Right ventricle myocardium inferior (tissue), 1 donor: ENCODE measurements at regions not wholly inside any gene's neighbourhood (a gene's known extent, or its start where the extent isn't known, plus 50 kb on each side); places are given as distances from the start of the nearest gene placed in this dataset.

Experiments
- ATAC-seq: fragments of 200-7000 bp; cut with Tn5 transposase; one replicate; pipeline ENCODE4 v1.9.1; 2020; ENCODE audit warnings: mild to moderate bottlenecking, moderate library complexity
- DNase-seq: peaks from one replicate; pipeline ENCODE4 v3.0.0; 2021; ENCODE audit errors: missing footprints
- intact Hi-C: fragments of 100-400 bp; cut with DNase I; formaldehyde crosslinking; loops from one replicate; pipeline ENCODE4 v1.11.0; 2022
- donor health status: DM: no; HTN: yes; CAD: no; lungs with severe emphysema.

- intact Hi-C loops = no loop called here
- ATAC-seq (no peak), DNase-seq (no peak)
Measured at GRCh38 chrX:113048896-113049295, 208.3 kb upstream of the AMOT start.

DNA sequence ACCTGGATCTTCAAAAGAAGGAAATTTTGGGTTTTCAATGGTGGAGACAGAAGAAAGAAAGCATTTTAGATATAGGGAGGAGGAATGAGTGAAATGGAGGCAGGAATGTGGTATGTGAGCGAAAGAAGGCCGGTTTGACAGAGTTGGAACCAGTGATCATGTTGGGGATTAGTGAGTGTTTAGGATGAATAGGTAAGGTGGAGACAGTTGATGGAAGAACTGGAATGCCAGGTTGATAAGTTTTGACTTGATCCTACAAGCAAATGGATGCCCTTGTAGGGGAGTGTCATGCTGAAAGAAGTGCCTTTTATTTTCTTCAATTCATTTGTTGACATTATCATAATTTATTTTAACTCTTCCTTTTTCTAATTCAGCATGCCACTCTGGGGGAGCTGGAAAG, 207.8 kb upstream of the AMOT start:
- intact Hi-C loops = no loop called here
- DNase-seq = no peak
- no peak for ATAC-seq

DNA sequence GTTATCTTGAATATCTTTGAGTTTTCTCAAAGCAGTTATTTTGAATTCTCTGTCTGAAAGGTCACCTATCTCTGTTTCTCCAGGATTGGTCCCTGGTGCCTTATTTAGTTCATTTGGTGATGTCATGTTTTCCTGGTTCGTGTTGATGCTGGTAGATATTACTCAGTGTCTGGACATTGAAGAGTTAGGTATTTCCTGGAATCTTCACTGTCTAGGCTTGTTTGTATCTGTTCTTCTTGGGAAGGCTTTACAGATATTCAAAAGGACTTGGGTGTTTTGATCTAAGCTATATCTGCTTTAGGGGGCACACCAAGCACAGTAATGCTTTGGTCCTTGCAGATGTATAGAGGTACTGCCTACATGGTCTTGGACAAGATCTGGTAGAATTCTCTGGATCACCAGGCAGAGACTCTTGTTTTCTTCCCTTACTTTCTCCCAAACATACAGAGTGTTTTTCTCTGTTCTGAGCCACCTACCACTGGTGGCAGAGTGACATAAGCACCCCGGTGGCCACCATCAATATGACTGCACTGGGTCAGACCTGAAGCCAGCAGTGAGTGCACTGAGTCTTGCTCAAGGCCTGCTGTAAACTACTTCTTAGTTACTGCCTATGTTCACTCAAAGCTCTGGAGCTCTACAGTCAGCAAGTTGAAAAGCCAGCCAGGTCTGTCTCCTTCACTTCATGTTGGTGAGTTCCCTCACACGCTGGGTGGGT, 193.5 kb upstream of the AMOT start:
- intact Hi-C loops = no loop called here
- ATAC-seq = no peak

DNA sequence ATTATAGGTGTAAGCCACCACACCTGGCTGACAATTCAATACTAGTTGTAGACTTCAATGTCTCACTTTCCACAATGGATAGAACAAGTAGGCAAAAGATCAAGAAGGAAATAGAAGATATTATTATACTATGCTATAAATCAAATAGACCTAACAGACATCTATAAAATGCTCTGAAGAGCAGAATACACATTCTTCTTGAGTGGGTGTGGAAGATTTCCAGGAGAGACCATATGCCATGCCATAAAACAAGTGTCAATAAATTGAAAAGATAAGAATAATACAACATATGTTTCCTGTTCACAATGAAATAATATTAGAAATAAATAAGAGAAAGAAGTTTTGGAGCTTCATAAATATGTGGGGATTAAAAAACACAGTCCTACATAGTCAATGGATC, 179.3 kb upstream of the AMOT start:
- no peak for ATAC-seq
- intact Hi-C loops = no loop called here
- DNase-seq = no peak

More for the DNA sequence above, 193.5 kb upstream of the AMOT start:
- no peak for DNase-seq

DNA sequence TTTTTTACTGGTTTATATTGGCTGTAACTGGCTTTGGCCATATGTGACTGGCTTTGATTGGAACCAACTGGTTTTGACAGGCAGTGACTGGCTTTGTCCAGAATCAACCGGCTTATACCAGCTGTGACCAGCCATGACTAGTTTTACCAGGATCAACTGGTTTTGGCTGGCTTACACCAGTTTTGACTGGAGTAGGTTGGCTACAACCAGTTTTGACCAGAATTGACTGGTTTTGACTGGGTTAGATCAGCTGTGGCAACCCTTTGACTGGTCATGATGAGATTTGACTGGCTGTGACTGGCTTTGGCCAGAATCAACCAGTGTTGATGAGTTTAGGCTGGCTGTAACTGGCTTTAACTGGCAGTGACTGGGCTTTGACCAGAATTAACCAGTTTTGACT, 169.2 kb upstream of the AMOT start:
- DNase-seq = no peak
- no peak for ATAC-seq
- intact Hi-C loops = no loop called here

DNA sequence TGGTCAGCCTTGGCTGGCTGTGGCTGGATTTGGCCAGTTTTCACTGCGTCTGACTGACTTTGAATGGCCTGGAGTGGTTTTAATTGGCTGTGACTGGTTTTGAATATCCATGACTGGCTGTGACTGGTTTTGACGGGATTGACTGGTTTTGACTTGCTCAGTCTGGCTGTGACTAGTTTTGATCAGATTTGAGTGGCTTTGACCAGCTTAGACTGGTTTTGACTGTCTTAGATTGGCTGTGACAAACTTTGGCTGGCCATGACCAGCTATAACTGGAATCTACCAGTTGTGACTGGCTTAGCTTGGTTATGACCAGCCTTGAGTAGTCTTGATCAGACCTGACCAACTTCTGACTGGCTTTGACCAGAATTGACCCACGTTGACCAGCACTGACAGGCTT, 168.4 kb upstream of the AMOT start:
- ATAC-seq (no peak), DNase-seq (no peak)
- intact Hi-C loops = no loop called here

GRCh38 chrX:113001836-113002235, 161.2 kb upstream of the AMOT start:
- no peak for ATAC-seq
- intact Hi-C loops = no loop called here

DNA sequence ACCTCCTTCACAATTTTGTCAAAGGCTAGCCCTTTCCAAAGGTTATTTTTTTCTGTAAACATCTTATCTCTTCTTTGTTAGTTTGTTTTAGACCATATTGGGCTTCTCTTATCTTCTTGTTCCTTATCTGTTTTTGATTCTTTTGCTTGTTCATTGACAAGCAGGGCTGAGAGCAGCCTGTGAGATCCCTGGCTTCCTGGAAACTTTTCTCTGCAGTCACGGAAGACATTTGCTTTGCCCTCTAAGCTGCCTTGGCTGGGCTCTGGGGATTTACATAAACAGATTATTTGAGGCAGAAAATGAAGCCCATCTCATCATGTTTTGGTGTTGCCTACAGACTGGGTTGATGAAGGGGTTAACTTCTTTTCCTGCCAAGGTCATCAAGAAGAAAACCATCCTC, 157.4 kb upstream of the AMOT start:
- ATAC-seq (no peak), DNase-seq (no peak)
- intact Hi-C loops = no loop called here

More at GRCh38 chrX:113001836-113002235, 161.2 kb upstream of the AMOT start:
- DNase-seq = no peak

GRCh38 chrX:112991801-112992200, 151.2 kb upstream of the AMOT start:
- DNase-seq (no peak), ATAC-seq (no peak)
- intact Hi-C loops = no loop called here

DNA sequence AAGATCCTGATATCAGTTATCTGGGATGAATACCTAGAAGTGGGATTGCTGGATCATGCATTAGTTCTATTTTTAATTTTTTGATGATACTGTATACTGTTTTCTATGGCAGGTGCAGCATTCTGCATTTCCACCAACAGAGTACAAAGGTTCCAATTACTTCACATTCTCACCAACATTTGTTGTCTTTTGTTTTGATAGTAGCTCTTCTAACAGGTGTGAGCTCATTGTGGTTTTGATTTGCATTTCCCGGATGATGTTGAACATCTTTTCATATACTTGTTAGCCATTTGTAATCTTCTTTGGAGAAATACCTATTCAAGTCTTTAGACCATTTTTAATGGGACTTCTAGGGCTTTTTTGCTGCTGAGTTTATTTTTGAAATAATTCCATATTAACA, 139.2 kb upstream of the AMOT start:
- intact Hi-C loops = no loop called here
- ATAC-seq (no peak), DNase-seq (no peak)

GRCh38 chrX:112968351-112969133, 127.9 kb upstream of the AMOT start:
- intact Hi-C loops = no loop called here
- ATAC-seq = no peak
- DNase-seq = no peak

DNA sequence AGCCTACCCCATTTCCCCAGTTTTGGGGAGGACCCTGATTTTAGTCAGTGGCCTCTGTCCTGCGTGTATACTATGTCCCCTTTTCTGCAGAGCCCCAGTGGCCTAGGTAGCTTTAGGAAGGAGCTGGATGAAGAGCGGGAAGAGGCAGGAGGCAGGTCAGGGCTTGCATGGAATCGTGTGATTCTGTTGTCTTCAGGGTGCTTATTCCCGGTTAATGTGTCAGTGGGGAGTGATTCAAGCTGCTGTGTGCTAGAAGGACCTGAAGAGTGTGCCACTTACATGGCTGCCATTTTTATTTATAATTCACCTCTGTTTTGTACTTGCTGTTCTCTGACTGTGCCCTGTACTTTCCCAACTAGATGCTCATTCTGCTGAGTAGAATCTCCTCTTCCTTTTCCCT, 127.3 kb upstream of the AMOT start:
- ATAC-seq (no peak), DNase-seq (no peak)
- intact Hi-C loops = no loop called here

- no peak for DNase-seq
- intact Hi-C loops = no loop called here
- no peak for ATAC-seq
Measured at GRCh38 chrX:112967341-112967740, 126.7 kb upstream of the AMOT start.

DNA sequence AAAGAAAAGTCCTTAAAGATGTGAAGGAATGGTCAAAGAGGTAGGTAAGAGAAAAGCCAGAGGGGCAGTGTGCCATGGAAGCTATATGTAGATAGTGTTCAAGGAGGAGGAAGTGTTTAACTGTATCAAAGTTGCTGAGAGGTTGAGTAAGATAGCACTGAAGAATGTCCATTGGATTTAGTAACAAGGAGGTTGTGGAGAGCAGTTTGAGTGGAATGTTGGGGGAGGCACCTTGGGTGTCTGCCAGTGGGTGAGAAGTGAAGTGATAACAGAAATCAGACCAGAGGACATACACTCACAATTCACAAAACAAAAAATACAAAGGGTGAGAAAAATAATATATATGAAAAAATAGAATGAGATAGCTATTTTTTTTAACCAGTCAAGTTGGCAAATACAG, 121.3 kb upstream of the AMOT start:
- ATAC-seq (no peak), DNase-seq (no peak)
- intact Hi-C loops = no loop called here

DNA sequence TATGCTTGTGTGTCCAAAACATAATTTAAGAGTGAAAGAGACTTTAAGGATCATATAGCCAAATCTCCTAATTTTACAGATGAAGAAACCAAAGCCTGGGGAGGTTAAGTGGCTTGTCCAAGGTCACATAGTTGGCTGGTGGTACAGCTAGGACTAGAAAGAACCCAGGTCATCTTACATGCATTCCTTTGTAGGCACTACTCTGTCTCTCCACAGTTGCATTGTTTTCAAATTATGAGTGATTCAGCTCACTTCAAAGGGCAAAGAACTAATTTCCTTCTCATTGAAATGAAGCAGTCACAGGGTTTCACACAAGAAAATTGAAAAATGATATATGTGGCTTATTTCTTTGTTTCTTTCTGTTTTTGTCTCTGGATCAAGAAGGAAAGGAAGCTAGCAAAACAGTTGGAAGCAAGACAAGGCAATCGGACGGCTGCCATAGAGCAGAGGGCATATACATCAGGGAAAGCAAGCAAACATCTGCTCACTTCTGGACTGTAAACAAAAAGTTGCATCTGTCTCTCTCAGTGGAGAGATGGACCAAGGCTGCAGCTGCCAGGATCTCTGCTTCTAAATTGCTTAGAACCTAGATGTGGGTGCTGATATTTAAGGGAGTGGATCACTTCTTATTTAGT, 107.5 kb upstream of the AMOT start:
- DNase-seq = no peak
- intact Hi-C loops = no loop called here
- ATAC-seq = no peak

DNA sequence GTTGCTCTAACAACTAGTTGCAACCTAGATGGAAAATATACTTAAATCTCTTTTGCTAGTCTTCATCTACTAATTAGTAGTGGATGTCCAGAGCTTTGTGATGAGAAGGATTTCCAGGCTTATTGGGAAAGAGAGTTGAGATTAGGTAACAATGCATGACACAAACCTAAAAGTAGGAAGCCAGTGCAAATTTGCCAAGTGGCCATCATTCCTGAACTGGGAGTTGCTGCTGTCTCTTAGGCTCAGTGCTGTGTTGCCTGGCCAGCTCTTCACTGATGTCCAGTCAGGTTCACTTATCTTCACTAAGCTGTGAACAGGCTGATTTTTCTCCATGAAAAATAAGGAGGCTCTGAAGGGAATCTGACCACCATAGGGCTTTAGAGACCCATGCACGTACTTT, 105.6 kb upstream of the AMOT start:
- intact Hi-C loops = no loop called here
- peak; percentile 46 for ATAC-seq
- DNase-seq = no peak

GRCh38 chrX:112945826-112946225, 105.2 kb upstream of the AMOT start:
- ATAC-seq (no peak), DNase-seq (no peak)
- intact Hi-C loops = no loop called here

DNA sequence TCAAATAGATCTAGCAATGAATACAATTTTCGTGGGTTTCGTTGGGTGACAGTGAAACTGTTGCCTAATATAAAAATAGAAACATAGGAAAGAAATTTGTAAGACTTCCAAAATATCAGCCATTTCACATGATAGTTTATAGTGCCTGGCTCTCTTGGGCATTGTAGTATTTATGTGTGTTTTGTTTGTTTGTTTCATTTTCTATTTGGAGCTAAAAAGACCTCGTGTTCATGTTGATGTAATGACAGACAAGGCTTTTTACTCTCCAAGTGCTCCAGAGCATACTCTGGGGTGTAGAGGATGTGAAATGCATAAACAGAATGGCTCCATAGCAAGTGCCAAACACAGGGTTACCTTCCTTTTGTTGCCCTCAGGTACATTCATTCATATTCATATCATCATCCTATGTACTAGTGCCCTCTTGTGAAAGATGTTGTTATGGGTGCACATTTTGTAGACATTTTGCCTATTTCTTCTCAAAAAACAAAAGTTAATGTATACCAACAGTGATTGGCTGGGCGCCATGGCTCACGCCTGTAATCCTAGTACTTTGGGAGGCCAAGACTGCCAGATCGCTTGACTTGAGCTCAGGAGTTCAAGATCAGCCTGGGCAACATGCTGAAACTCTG, 100.7 kb upstream of the AMOT start:
- no peak for ATAC-seq
- intact Hi-C loops = no loop called here
- no peak for DNase-seq

DNA sequence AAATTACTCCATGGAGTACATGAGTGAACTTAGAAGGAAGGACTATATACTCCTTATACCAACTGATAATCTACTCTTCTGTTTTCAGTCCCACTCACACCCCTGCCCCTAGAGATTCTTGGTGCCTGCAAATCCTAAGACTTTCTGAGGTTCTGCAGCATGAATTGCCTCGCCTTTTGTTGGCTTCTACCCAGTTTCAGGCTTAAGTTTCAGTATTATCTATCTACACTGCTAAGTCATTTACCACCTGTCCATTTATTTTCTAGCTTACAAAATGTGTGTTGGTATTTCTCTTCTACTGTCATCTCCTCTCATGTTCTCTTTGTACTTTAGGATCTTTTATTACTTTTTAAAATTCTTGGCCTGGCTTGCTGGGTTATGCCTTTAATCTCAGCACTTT, 94.4 kb upstream of the AMOT start:
- intact Hi-C loops = no loop called here
- no peak for DNase-seq
- ATAC-seq = no peak

DNA sequence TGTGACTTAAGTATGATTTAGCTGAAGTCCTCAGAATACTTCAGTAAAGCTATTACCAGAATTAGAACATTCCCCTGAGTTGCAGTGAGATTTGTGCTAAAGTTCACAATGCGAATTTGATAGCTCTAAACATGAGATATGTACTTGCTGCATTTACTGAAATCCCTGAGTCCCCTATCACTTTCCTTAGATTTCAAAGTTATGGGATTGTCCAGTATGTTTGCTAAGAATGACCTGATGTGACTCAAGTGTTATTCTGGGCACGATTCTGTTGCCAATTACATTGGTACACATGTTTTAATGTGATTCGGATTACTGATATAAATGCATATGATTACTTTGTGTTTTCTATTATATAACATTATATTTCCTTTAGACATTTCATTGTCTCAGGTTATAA, 91.3 kb upstream of the AMOT start:
- no peak for ATAC-seq
- intact Hi-C loops = no loop called here
- DNase-seq = no peak
